Uterus (tissue), 3 donors: ENCODE measurements at regions not wholly inside any gene's neighbourhood (a gene's known extent, or its start where the extent isn't known, plus 50 kb on each side); places are given as distances from the start of the nearest gene placed in this dataset.

Source experiments
- DNase-seq, 2 donors: peaks; one replicate each; pipeline ENCODE4 v3.0.0-alpha.2; 2019 to 2020
- H3K27ac ChIP-seq, 2 donors: fragments of 200-600 bp; sonication (generic); 1 replicate in 1 of 2; 2 replicates in 1 of 2; pipeline ENCODE4 v1.5.1; 2016 to 2018
- H3K27me3 ChIP-seq, 2 donors: fragments of 200-600 bp; sonication (generic); one replicate each; pipeline ENCODE4 v1.5.1; 2018 to 2019; ENCODE audit warnings: control low read depth in 1 of 2
- H3K36me3 ChIP-seq, 2 donors: fragments of 200-600 bp; sonication (generic); one replicate each; pipeline ENCODE4 v1.5.1; 2019; ENCODE audit warnings: control low read depth in 1 of 2
- H3K4me1 ChIP-seq, 2 donors: fragments of 200-600 bp; sonication (generic); one replicate each; pipeline ENCODE4 v1.5.1; 2018 to 2019; ENCODE audit warnings: control low read depth in 1 of 2
- H3K4me3 ChIP-seq, 2 donors: fragments of 200-600 bp; sonication (generic); 1 replicate in 1 of 2; 2 replicates in 1 of 2; pipeline ENCODE4 v1.5.1; 2018 to 2019; ENCODE audit warnings: mild to moderate bottlenecking in 1 of 2
- H3K9me3 ChIP-seq, 2 donors: fragments of 200-600 bp; sonication (generic); one replicate each; pipeline ENCODE4 v1.5.1; 2019; ENCODE audit warnings: control low read depth in 1 of 2
- CTCF ChIP-seq, 4 experiments: fragments of 200-600 bp in 2 of 4; fragments of 450-650 bp in 2 of 4; sonication (generic) in 2 of 4; IDR thresholded peaks; one replicate each; pipeline ENCODE4 v1.5.1; 2016 to 2019; ENCODE audit warnings: antibody characterized with exemption in 4 of 4, mild to moderate bottlenecking in 2 of 4, moderate library complexity in 1 of 4
- POLR2A ChIP-seq, 2 donors: fragments of 450-650 bp; IDR thresholded peaks; one replicate each; pipeline ENCODE4 v1.6.1; 2016; ENCODE audit warnings: antibody characterized with exemption in 2 of 2, mild to moderate bottlenecking in 1 of 2, moderate library complexity in 1 of 2
- intact Hi-C: fragments of 100-400 bp; cut with DNase I; formaldehyde crosslinking; loops from one replicate; pipeline ENCODE4 v1.15.1; 2023; ENCODE audit warnings: low total_unique reads
- donor health status: DM: yes; HTN: yes; CAD: no.

GRCh38 chr13:34152409-34152808 is 334.5 kb downstream of the RFC3 start:
- Histone ChIP-seq H3K4me1 (no peaks in the 10 kb centered on the region), H3K27ac (no peak overlapping the region), H3K4me3 (no peak overlapping the region), H3K9me3 (no peaks in the 10 kb centered on the region), H3K27me3 (no peaks in the 10 kb centered on the region), H3K36me3 (no peaks in the 10 kb centered on the region)
- TF ChIP-seq POLR2A (IDR thresholded peaks at IDR 0.05) (no peak), CTCF (IDR thresholded peaks at IDR 0.05) (no peak)
- no peak for DNase-seq
- intact Hi-C loops, result no loop called here

- no peaks in the 10 kb centered on the region for H3K27me3 ChIP-seq
- no peaks in the 10 kb centered on the region for H3K9me3 ChIP-seq
- H3K4me1 ChIP-seq, result no peaks in the 10 kb centered on the region
- H3K27ac ChIP-seq, result no peak overlapping the region
- intact Hi-C loops, result no loop called here
- H3K4me3 ChIP-seq, result no peak overlapping the region
- no peaks in the 10 kb centered on the region for H3K36me3 ChIP-seq
- TF ChIP-seq POLR2A (IDR thresholded peaks at IDR 0.05) (no peak), CTCF (IDR thresholded peaks at IDR 0.05) (no peak)
- no peak for DNase-seq
Observed at GRCh38 chr13:34152996-34153395, 335.0 kb downstream of the RFC3 start.

GRCh38 chr13:34153428-34154180 is 335.7 kb downstream of the RFC3 start:
- Histone ChIP-seq H3K36me3 (no peaks in the 10 kb centered on the region), H3K9me3 (no peaks in the 10 kb centered on the region), H3K27ac (no peak overlapping the region), H3K27me3 (no peaks in the 10 kb centered on the region), H3K4me1 (no peaks in the 10 kb centered on the region), H3K4me3 (no peak overlapping the region)
- DNase-seq, result no peak
- TF ChIP-seq CTCF (IDR thresholded peaks at IDR 0.05) (no peak), POLR2A (IDR thresholded peaks at IDR 0.05) (no peak)
- intact Hi-C loops, result no loop called here

- H3K9me3 ChIP-seq, result no peaks in the 10 kb centered on the region
- H3K4me3 ChIP-seq, result no peak overlapping the region
- H3K36me3 ChIP-seq, result no peaks in the 10 kb centered on the region
- H3K4me1 ChIP-seq, result no peaks in the 10 kb centered on the region
- intact Hi-C loops, result no loop called here
- DNase-seq, result no peak
- no peaks in the 10 kb centered on the region for H3K27me3 ChIP-seq
- no peak for TF ChIP-seq CTCF (IDR thresholded peaks at IDR 0.05)
- TF ChIP-seq POLR2A (IDR thresholded peaks at IDR 0.05), result no peak
- H3K27ac ChIP-seq, result peak overlapping the region; percentile 25 to 51
Observed at GRCh38 chr13:34155931-34156607, 338.1 kb downstream of the RFC3 start.

GRCh38 chr13:34156841-34157365 is 339.0 kb downstream of the RFC3 start:
- intact Hi-C loops, result no loop called here
- no peaks in the 10 kb centered on the region for H3K36me3 ChIP-seq
- H3K27me3 ChIP-seq, result no peaks in the 10 kb centered on the region
- no peak for TF ChIP-seq CTCF (IDR thresholded peaks at IDR 0.05)
- TF ChIP-seq POLR2A (IDR thresholded peaks at IDR 0.05), result peak in 1 of 2 donors; percentile 12
- H3K9me3 ChIP-seq, result no peaks in the 10 kb centered on the region
- H3K4me1 ChIP-seq, result peaks cover 3 to 7% of the 10 kb centered on the region in 2 donors
- DNase-seq, result peak; percentile 71 to 82
- no peak overlapping the region for H3K4me3 ChIP-seq
- peak overlapping the region; percentile 25 to 55 for H3K27ac ChIP-seq
